Epithelial cell of esophagus (primary cell): ENCODE measurements at regions not wholly inside any gene's neighbourhood (a gene's known extent, or its start where the extent isn't known, plus 50 kb on each side); places are given as distances from the start of the nearest gene placed in this dataset.

Experiments
- DNase-seq: peaks from one replicate; pipeline ENCODE4 v3.0.0; 2010; ENCODE audit warnings: low read depth
- H3K4me3 ChIP-seq: 2 replicates; pipeline ENCODE4 v1.5.1; 2011; ENCODE audit warnings: mild to moderate bottlenecking, low read length, control low read depth
- CTCF ChIP-seq: IDR thresholded peaks from 2 replicates; pipeline ENCODE4 v1.5.1; 2011; ENCODE audit warnings: low read depth, mild to moderate bottlenecking, low read length, control low read depth, inconsistent platforms; ENCODE audit not compliant: insufficient read depth; ENCODE audit errors: missing control alignments

GRCh38 chr2:42971947-42972736 is 179.8 kb upstream of the HAAO start:
- H3K4me3 ChIP-seq, result no peak overlapping the region
- peak; percentile 83 for DNase-seq
- no peak for TF ChIP-seq CTCF

- no peak for DNase-seq
- H3K4me3 ChIP-seq, result no peak overlapping the region
- no peak for TF ChIP-seq CTCF
These were observed 179.0 kb upstream of the HAAO start for GRCh38 chr2:42971381-42971780.

- DNase-seq, result no peak
- no peak overlapping the region for H3K4me3 ChIP-seq
- no peak for TF ChIP-seq CTCF
These were observed 177.8 kb upstream of the HAAO start for GRCh38 chr2:42970151-42970550.

GRCh38 chr2:42969231-42970150 is 177.1 kb upstream of the HAAO start:
- DNase-seq, result peak; percentile 88
- no peak for TF ChIP-seq CTCF
- H3K4me3 ChIP-seq, result no peak overlapping the region

- no peak for TF ChIP-seq CTCF
- no peak for DNase-seq
These were observed 175.7 kb upstream of the HAAO start for GRCh38 chr2:42967959-42968674.

GRCh38 chr2:42965910-42966309 is 173.5 kb upstream of the HAAO start:
- DNase-seq, result no peak
- TF ChIP-seq CTCF, result no peak
- H3K4me3 ChIP-seq, result no peak overlapping the region

More at GRCh38 chr2:42967959-42968674, 175.7 kb upstream of the HAAO start:
- H3K4me3 ChIP-seq, result no peak overlapping the region
